ENCODE measurements at regions not wholly inside any gene's neighbourhood (a gene's known extent, or its start where the extent isn't known, plus 50 kb on each side); places are given as distances from the start of the nearest gene placed in this dataset.

DNA sequence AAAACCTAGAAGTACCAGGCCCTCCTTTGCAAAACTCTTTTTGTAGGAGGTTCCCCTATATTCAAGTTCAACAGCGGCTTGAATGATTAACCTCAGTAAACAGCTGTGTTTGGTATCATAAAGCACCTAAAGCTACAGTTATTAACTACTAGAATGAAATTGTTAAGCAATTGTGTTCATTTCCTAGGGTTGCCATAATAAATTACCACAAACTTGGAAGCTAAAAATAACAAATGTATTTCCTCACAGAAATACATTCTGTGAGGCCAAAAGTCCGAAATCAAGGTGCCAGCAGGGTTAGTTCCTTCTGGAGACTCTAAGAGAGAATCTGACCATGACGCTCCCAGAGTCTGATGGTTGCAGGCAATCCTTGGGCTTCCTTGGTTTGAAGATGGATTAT, 202.1 kb upstream of the ACVR2A start:
- no peak for DNase-seq (ENCODE audit: extremely low spot score)
- ChIA-PET POLR2A (no interaction called here), CTCF (interaction anchor here (1.0 to 1.7 kb wide), 3 partner anchors 14 to 34 kb away, joined by 3 read pairs; no protein-coding TSS in a partner anchor)
- TF ChIP-seq, protein P1, sequence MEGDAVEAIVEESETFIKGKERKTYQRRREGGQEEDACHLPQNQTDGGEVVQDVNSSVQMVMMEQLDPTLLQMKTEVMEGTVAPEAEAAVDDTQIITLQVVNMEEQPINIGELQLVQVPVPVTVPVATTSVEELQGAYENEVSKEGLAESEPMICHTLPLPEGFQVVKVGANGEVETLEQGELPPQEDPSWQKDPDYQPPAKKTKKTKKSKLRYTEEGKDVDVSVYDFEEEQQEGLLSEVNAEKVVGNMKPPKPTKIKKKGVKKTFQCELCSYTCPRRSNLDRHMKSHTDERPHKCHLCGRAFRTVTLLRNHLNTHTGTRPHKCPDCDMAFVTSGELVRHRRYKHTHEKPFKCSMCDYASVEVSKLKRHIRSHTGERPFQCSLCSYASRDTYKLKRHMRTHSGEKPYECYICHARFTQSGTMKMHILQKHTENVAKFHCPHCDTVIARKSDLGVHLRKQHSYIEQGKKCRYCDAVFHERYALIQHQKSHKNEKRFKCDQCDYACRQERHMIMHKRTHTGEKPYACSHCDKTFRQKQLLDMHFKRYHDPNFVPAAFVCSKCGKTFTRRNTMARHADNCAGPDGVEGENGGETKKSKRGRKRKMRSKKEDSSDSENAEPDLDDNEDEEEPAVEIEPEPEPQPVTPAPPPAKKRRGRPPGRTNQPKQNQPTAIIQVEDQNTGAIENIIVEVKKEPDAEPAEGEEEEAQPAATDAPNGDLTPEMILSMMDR (IDR thresholded peaks at IDR 0.05; ENCODE audit: control extremely low read depth, extremely low read depth, low read depth, missing control alignments) = no peak

DNA sequence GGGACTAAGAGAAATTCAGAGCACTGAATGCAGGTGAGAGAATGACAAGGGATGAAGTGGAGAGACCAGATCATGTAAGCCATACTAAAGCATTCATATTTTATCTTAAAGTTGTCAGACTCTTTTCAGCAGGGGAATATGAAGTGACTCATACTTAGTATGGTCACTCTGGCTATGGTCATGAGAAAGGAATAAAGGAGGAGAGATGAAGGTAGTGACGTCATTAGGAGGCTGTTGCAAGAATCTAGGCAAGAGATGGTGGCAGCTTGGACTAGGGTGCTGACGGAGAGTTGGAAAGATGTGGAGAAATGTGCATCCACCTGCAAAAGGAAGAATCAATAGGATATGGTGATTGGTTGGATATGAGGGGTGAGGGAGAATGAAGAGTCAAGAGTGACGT, 203.2 kb upstream of the ACVR2A start:
- CTCF ChIA-PET = interaction anchor here (1.1 to 1.7 kb wide), 2 partner anchors 13 to 22 kb away, joined by 3 read pairs; no protein-coding TSS in a partner anchor
- POLR2A ChIA-PET = no interaction called here
- TF ChIP-seq, protein P1 (IDR thresholded peaks at IDR 0.05; ENCODE audit: control extremely low read depth, extremely low read depth, low read depth, missing control alignments) = no peak
- DNase-seq (ENCODE audit: extremely low spot score) = no peak

DNA sequence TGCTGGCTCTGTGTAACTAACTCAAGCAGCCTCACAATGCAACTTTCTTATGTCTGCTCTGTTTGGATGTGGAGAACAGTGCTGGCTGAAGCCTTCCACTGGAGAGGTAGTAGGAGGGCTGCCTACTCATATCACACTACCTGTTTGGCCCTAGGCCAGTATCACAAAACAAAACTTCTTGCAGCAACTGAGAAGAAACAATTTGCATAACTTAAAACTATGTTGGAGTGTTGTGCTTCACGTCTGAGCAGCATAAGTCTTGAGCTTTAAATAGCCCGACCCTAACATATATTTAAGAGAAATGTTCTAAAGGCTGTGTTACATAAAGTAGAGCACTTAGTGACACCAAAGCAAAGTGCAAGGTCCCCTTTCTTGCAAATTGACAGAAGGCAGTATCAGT, 204.9 kb upstream of the ACVR2A start:
- CTCF ChIA-PET = no interaction called here
- POLR2A ChIA-PET = no interaction called here
- DNase-seq (ENCODE audit: extremely low spot score) = peak; percentile 41
- TF ChIP-seq, protein P1 (IDR thresholded peaks at IDR 0.05; ENCODE audit: control extremely low read depth, extremely low read depth, low read depth, missing control alignments) = no peak

DNA sequence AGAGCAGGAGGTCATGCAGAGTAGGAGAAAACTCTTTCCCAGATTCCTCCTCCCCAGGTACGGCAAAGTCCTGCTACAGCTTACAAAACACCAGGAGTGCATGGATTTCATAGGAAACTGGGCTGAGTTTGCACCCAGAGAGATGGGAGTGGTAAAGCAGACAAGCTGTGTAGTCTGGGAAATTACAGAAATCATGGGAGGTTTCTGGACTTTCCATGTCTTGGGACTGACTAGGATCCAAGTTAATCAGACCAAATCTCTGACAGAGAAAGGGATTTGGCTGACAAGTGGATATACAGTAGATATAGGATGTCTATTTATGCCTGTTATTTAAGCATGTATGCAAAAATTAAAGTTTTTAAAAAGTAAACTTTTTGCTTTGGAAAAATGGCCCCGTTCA, 205.4 kb upstream of the ACVR2A start:
- CTCF ChIA-PET = no interaction called here
- POLR2A ChIA-PET = no interaction called here
- no peak for DNase-seq (ENCODE audit: extremely low spot score)
- TF ChIP-seq, protein P1 (IDR thresholded peaks at IDR 0.05; ENCODE audit: control extremely low read depth, extremely low read depth, low read depth, missing control alignments) = no peak

DNA sequence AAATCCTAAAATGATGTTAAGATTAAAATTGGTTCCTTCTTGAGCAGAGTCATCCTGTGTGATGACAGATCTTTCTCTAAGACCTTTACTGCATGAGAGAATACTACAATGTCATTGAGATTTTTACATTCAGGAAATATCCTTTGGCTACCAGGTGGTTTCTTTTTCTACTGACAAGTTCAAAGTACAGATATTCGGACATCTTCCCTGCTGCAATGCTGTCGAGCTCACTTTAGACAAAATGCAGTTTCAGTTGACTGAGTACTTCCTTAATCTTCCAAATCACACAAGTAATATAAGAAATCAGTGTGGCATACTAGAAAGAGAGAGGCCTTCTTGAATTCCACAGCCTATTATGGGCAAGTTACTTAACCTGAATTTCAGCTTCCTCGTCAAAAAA, 207.9 kb upstream of the ACVR2A start:
- ChIA-PET POLR2A (no interaction called here), CTCF (interaction anchor here (0.9 kb wide), 2 partner anchors 18 to 48 kb away, joined by 3 to 4 read pairs; no protein-coding TSS in a partner anchor)
- TF ChIP-seq, protein P1 (IDR thresholded peaks at IDR 0.05; ENCODE audit: control extremely low read depth, extremely low read depth, low read depth, missing control alignments) = no peak
- no peak for DNase-seq (ENCODE audit: extremely low spot score)

DNA sequence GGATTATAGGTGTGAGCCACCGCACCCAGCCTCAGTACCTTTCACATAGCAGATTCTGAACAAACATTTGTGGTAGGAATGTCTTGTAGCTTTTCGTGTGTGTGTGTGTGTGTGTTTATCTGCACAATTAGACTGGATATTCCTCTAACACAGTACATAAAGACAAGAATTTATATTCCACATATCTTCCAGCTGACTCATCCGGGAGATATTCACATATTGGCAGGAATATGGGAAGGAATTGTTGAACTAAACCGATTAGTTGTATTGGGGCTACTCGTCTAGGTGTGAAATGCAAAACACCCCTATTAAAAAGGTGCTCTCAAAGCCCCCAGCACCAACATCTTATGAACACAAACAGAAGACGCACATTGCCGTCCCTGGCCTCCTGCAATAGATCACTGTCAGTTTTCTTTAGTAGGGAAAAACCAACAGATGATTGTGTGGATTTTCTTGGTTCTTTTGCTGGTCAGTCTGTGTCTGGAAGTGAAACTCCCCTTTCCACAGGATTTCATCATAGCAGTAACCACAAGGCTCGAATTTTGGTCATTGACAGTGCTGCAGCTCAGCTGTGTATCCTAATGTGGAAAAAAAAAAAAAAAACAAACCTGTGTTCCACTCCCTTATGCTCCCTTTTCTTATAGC, 208.5 kb upstream of the ACVR2A start:
- POLR2A ChIA-PET = no interaction called here
- CTCF ChIA-PET = interaction anchor here (1.4 kb wide), 1 partner anchor 38 kb away, joined by 3 read pairs; no protein-coding TSS in a partner anchor

More for the DNA sequence above, 208.5 kb upstream of the ACVR2A start:
- TF ChIP-seq, protein P1 (IDR thresholded peaks at IDR 0.05; ENCODE audit: control extremely low read depth, extremely low read depth, low read depth, missing control alignments) = no peak
- no peak for DNase-seq (ENCODE audit: extremely low spot score)
